Osteocyte (in vitro differentiated cells): ENCODE measurements at regions not wholly inside any gene's neighbourhood (a gene's known extent, or its start where the extent isn't known, plus 50 kb on each side); places are given as distances from the start of the nearest gene placed in this dataset.

Experiments
- DNase-seq: peaks from one replicate; pipeline ENCODE4 v3.0.0; 2021; ENCODE audit warnings: mixed read lengths; ENCODE audit not compliant: unreplicated experiment; ENCODE audit errors: extremely low spot score
- H3K27ac Mint-ChIP-seq: one replicate; pipeline ENCODE4 v1.8.0; 2021; ENCODE audit warnings: mild to moderate bottlenecking, mixed read lengths; ENCODE audit not compliant: unreplicated experiment
- H3K27me3 Mint-ChIP-seq: one replicate; pipeline ENCODE4 v1.8.0; 2021; ENCODE audit warnings: mixed read lengths; ENCODE audit not compliant: unreplicated experiment
- H3K36me3 Mint-ChIP-seq: one replicate; pipeline ENCODE4 v1.8.0; 2021; ENCODE audit warnings: mixed read lengths; ENCODE audit not compliant: unreplicated experiment
- H3K4me1 Mint-ChIP-seq: one replicate; pipeline ENCODE4 v1.8.0; 2021; ENCODE audit warnings: mixed read lengths; ENCODE audit not compliant: unreplicated experiment
- H3K4me3 Mint-ChIP-seq: one replicate; pipeline ENCODE4 v1.8.0; 2021; ENCODE audit warnings: mild to moderate bottlenecking, moderate library complexity, mixed read lengths; ENCODE audit not compliant: unreplicated experiment
- H3K9me3 Mint-ChIP-seq: one replicate; pipeline ENCODE4 v1.8.0; 2021; ENCODE audit warnings: mixed read lengths; ENCODE audit not compliant: unreplicated experiment
- CTCF ChIP-seq: fragments of 200-600 bp; sonication (generic); IDR thresholded peaks from 2 replicates; pipeline ENCODE4 v1.5.0; 2021; ENCODE audit warnings: antibody characterized with exemption, mild to moderate bottlenecking, moderate library complexity

- DNase-seq = no peak
- Mint-ChIP-seq H3K4me1 (peaks cover 6% of the 10 kb centered on the region), H3K27me3 (peaks cover 8% of the 10 kb centered on the region), H3K27ac (no peak overlapping the region), H3K36me3 (no peaks in the 10 kb centered on the region), H3K4me3 (no peak overlapping the region), H3K9me3 (no peaks in the 10 kb centered on the region)
- no peak for TF ChIP-seq CTCF
Measured at GRCh38 chr22:19586922-19587684, 62.9 kb upstream of the CLDN5 start.

GRCh38 chr22:19590696-19591095 is 66.5 kb upstream of the CLDN5 start:
- DNase-seq = no peak
- no peak overlapping the region for H3K27ac Mint-ChIP-seq
- H3K4me1 Mint-ChIP-seq = peaks cover 6% of the 10 kb centered on the region
- TF ChIP-seq CTCF = no peak
- H3K27me3 Mint-ChIP-seq = peaks cover 19% of the 10 kb centered on the region
- no peak overlapping the region for H3K4me3 Mint-ChIP-seq
- H3K9me3 Mint-ChIP-seq = no peaks in the 10 kb centered on the region
- no peaks in the 10 kb centered on the region for H3K36me3 Mint-ChIP-seq

GRCh38 chr22:19591568-19591967 is 67.4 kb upstream of the CLDN5 start:
- no peaks in the 10 kb centered on the region for H3K36me3 Mint-ChIP-seq

GRCh38 chr22:19592464-19592863 is 68.3 kb upstream of the CLDN5 start:
- Mint-ChIP-seq H3K36me3 (no peaks in the 10 kb centered on the region), H3K4me1 (peaks cover 15% of the 10 kb centered on the region), H3K9me3 (no peaks in the 10 kb centered on the region), H3K27me3 (peaks cover 19% of the 10 kb centered on the region), H3K27ac (no peak overlapping the region), H3K4me3 (no peak overlapping the region)
- no peak for TF ChIP-seq CTCF
- no peak for DNase-seq

More at GRCh38 chr22:19591568-19591967, 67.4 kb upstream of the CLDN5 start:
- TF ChIP-seq CTCF = no peak
- DNase-seq = no peak
- H3K9me3 Mint-ChIP-seq = no peaks in the 10 kb centered on the region
- peak overlapping the region; percentile 64 for H3K27ac Mint-ChIP-seq
- no peak overlapping the region for H3K4me3 Mint-ChIP-seq
- peaks cover 6% of the 10 kb centered on the region for H3K4me1 Mint-ChIP-seq
- peaks cover 19% of the 10 kb centered on the region for H3K27me3 Mint-ChIP-seq

GRCh38 chr22:19593991-19594569 is 69.9 kb upstream of the CLDN5 start:
- no peak overlapping the region for H3K27ac Mint-ChIP-seq
- DNase-seq = no peak
- peaks cover 17% of the 10 kb centered on the region for H3K4me1 Mint-ChIP-seq
- H3K4me3 Mint-ChIP-seq = no peak overlapping the region
- TF ChIP-seq CTCF = no peak
- no peaks in the 10 kb centered on the region for H3K9me3 Mint-ChIP-seq
- peaks cover 19% of the 10 kb centered on the region for H3K27me3 Mint-ChIP-seq
- no peaks in the 10 kb centered on the region for H3K36me3 Mint-ChIP-seq
